ENCODE measurements at regions not wholly inside any gene's neighbourhood (a gene's known extent, or its start where the extent isn't known, plus 50 kb on each side); places are given as distances from the start of the nearest gene placed in this dataset.
"Not testable (repeated sequence)": the region's sequence is repeated elsewhere in the genome, so short reads cannot be mapped to it uniquely, and the experiment has no call there.

DNA sequence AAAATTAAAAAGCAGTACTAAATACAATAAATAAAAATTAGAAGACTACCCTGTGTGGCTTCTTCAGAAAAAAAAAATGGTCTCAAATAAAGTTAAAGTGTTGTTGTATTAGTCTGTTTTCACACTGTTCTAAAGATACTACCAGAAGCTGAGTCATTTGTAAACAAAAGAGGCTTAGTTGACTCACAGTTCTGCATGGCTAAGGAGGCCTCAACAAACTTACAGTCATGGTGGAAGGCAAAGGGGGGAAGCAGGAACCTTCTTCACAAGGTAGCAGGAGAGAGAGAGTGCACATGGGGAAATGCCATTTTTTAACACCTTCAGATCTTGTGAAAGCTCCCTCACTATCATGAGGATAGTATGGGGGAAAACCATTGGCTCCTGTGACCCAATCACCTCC lies 612.8 kb downstream of the RNF144A start:
- DNase-seq (ENCODE audit: low read depth), result no peak

DNA sequence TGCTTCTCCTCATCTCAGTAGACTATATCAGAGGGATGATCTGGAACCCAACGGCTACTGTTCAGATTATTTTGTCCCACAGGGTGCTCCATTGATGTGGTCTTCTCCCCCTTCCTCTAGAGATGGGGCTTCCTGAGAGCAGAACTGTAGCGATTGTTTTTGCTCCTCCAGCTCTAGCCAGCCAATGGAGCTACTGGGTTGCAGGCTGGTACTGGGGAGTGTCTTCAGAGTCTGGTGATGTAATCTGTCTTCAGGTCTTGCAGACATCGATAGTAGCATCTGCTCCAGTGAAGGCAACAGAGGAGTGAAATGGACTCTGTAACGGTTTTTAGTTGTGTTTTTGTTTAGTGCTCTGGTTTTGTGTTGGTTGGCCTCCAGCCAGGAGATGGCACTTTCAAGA lies 621.9 kb downstream of the RNF144A start:
- DNase-seq (ENCODE audit: low read depth), result no peak

- DNase-seq (ENCODE audit: low read depth), result no peak
Measured at GRCh38 chr2:7539760-7540159, 622.5 kb downstream of the RNF144A start.

DNA sequence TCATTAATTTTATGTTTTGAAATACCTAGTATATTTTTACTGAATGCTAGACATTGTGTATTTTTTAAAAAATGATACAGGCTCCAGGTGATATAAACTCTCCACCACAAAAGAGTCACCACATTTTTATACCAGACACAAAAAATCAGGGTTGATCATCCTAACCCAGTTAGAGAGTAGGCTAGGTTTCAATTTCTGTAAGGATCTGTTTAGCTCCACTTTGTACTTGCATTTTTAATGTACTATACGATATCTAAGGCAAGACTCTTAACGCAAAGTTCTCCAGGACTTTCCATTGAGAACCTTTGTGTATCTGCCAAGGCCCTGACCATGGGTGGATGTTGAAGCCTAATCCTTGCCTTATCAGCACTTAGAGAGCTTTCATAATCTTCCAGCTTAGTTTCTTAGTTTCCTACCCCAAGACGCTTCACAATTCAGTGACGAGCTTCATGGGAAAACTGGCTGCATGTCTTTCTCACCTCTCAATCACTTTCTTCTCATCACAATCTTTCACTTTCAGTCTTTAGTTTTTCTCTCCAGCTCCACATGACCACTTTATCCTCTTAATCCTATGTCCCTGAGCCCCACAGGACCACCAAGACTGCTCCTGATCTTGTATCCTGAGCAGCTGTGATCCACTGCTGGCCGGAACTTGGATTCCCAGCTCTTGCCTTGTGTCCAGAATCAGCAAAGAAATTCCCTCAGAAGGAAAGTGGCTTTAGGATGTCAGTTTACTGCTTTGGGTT lies 635.8 kb downstream of the RNF144A start:
- no peak for DNase-seq (ENCODE audit: low read depth)

DNA sequence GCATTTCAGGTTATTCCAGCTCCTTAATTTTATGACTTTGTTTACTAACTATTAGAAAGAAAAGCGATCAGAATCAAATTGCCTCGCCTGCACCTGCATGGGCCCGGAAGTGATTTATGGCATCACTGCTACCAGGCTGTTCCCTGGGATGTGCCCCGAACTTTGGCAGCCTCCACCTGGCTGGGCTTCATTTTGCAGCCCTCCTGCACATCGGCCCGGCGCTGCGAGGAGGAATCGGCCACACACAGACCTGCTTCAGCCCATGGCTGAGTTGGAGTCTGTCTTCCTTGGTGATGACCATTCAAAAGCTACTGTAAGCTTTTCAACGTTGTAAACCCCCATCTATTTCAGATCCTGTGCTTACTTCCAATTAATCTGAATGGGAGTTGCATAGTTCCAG lies 638.0 kb downstream of the RNF144A start:
- no peak for DNase-seq (ENCODE audit: low read depth)

GRCh38 chr2:7557376-7557775 lies 640.2 kb downstream of the RNF144A start:
- DNase-seq (ENCODE audit: low read depth), result no peak

DNA sequence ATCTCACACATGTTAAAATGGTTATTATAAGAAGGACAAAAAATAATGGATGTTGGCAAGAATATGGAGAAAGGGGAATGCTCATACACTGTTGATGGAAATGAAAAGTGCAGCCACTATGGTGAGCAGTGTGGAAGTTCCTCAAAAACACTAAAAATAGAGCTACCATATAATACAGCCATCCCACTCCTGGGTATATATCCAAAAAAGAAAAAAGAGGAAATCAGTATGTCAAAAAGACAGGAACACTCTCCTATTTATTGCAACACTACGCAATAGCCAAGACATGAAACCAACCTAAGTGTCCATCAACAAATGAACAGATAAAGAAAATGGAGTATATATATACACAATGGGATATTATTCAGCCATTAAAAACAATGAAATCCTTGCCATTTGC lies 642.6 kb downstream of the RNF144A start:
- DNase-seq (ENCODE audit: low read depth), result no peak

- DNase-seq (ENCODE audit: low read depth), result no peak
Measured at GRCh38 chr2:7566382-7566881, 649.2 kb downstream of the RNF144A start.

- DNase-seq (ENCODE audit: low read depth), result not testable (repeated sequence)
Measured at GRCh38 chr2:7567116-7567515, 649.9 kb downstream of the RNF144A start.

DNA sequence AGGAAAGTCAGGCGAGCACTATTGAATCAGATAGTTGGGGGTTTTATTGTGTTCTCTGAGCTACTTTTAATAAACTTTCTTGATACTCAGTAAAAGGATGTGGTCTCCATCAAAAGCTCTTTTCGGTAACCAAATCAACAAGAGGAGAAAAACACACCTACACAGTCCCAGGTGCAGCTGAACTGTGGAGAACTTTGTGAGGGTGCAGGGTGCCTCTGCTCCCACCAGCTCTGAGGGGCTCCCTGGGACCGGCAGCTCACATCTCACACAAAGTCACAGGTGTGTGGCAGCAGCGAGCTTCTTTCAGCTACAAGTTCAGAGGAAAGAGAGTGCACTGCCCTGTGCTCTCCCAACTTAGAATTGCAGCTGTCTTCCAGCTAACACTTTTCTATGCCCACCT lies 650.4 kb downstream of the RNF144A start:
- peak; percentile 8 for DNase-seq (ENCODE audit: low read depth)

GRCh38 chr2:7570247-7570646 lies 653.0 kb downstream of the RNF144A start:
- DNase-seq (ENCODE audit: low read depth), result no peak

GRCh38 chr2:7571701-7572100 lies 654.5 kb downstream of the RNF144A start:
- no peak for DNase-seq (ENCODE audit: low read depth)

DNA sequence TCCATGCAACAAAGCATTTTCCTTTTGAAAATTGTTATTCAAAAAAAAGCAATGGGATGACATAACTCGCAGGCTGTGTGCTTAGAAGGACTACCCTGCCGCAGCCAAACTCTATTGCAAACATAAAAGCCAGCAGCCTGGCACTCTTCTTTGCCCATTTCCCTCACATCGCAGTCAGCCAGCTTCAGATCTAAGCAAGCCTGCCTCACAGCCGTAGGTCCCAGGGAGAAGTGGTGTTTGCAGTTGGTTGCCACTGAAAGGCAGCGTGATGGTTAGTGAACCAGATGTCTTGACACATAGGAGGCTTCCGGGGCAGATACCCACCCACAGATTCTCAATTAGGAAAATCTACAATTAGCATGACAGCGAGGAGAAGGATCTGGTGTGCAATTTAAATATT lies 655.2 kb downstream of the RNF144A start:
- peak; percentile 7 for DNase-seq (ENCODE audit: low read depth)

GRCh38 chr2:7573166-7573825 lies 656.1 kb downstream of the RNF144A start:
- no peak for DNase-seq (ENCODE audit: low read depth)

- DNase-seq (ENCODE audit: low read depth), result no peak
Measured at GRCh38 chr2:7574385-7574784, 657.2 kb downstream of the RNF144A start.

GRCh38 chr2:7577769-7578168 lies 660.6 kb downstream of the RNF144A start:
- no peak for DNase-seq (ENCODE audit: low read depth)

GRCh38 chr2:7584017-7584416 lies 666.8 kb downstream of the RNF144A start:
- DNase-seq (ENCODE audit: low read depth), result no peak

- no peak for DNase-seq (ENCODE audit: low read depth)
Measured at GRCh38 chr2:7586898-7587297, 669.7 kb downstream of the RNF144A start.

DNA sequence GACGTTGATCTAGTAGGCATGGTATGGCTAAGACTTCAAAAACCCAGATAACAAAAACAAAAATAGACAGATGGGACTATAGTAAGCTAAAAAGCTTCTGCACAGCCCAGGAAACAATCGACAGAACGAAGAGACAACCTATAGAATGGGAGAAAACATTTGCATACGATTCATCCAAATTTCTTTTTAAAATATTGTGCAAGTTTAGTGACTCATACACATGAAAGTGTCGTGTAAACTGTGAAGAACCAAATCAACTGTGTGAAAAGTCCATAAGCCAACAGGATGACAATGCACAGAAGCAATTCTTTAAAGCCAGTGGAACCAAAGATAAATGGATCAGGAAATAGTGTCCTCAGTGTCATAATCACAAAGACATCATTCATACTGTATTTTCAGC lies 671.1 kb downstream of the RNF144A start:
- no peak for DNase-seq (ENCODE audit: low read depth)

- no peak for DNase-seq (ENCODE audit: low read depth)
Measured at GRCh38 chr2:7592618-7593140, 675.5 kb downstream of the RNF144A start.

- no peak for DNase-seq (ENCODE audit: low read depth)
Measured at GRCh38 chr2:7593360-7593759, 676.1 kb downstream of the RNF144A start.

GRCh38 chr2:7594211-7594610 lies 677.0 kb downstream of the RNF144A start:
- no peak for DNase-seq (ENCODE audit: low read depth)

DNA sequence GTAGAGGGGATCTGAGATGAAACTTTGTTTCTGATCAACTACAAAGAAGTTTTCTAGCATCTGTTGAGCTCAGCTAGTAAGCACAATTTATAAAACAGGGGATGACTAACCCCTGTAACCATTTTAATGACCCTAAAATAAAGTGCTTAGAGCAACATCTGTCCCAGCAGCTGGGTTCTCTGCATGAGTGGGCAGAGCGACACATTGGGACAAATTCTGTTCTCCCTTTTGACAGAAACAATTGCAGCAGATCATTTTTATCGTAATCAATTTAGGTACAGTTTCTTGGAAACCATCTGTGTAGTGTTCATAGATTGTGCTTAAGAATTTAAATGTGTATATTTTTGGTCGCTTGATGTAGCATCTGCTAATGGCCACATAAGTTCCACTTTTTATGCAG lies 678.0 kb downstream of the RNF144A start:
- DNase-seq (ENCODE audit: low read depth), result no peak

All from activated T-helper 1 cell treated with Interleukin-2 at 50 U/mL for 16 hours (primary cell).